HG02642 (cell line): ENCODE measurements at regions not wholly inside any gene's neighbourhood (a gene's known extent, or its start where the extent isn't known, plus 50 kb on each side); places are given as distances from the start of the nearest gene placed in this dataset.

Experiments
- ATAC-seq: cut with Tn5 transposase; IDR thresholded peaks from one replicate; pipeline ENCODE4 v1.9.1; 2021; ENCODE audit warnings: mild to moderate bottlenecking; ENCODE audit not compliant: unreplicated experiment, poor library complexity

DNA sequence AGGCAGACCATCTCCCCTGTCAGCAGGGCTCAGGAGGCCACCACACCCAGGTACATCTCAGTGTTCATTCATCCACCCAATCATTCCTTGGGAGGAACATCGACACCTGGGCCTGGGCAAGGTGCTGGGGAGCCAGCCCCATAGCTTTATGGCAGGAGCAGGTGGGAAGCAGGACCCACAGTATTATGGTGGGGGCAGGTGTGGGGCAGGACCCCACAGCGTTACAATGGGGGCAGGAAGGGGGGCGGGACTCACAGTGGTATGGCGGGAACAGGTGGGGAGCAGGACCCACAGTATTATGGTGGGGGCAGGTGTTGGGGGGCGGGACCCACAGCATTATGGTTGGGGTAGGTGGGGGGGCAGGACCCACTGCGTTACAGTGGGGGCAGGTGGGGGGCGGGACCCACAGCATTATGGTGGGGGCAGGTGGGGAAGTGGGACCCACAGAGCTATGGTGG is 128.9 kb upstream of the HS6ST1 start:
- ATAC-seq, result no peak

DNA sequence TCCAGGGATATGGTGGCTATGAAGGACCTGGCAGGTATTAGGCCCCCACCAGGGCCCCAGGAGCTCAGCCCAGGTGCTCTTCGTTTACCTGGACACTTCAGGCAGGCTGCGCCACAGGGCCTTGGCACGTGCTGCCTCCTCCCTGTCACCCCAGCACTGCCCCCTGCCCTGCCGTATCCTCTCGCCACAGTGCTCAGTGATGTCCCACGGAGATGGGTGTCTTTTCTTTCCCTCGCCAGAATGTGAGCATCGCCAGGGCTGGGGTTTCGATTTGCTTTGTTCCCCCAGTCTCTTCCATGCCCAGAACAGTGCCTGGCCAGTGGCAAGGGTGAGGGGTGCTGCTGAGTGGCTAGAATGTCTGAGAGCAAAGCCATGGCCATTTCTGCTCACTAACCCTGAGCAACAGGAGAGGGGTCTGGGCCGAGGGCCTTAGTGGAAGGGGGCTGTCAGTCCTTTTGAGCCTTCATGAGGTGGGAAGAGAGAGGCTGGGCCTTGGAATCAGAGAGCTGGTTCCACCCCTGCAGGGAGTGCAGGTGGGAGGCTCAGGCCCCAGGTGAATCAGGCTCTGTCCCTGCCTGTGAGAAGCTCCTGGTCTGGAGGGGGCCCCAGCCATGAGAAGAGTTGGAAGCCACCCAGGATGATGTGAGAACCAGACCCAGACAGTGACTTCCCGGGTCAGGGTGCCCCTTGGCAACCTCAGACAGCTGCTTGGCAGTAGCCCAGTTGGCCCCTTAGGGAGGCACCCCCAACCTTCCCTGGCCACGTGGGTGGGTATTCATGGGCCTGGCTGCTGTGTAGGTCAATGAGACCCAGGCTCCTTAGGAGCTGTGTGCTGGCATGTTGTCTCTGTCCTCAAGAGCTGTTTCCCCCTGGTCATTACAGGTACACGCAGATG is 129.9 kb upstream of the HS6ST1 start:
- ATAC-seq, result no peak

- ATAC-seq, result no peak
These were observed 130.8 kb upstream of the HS6ST1 start for GRCh38 chr2:128449226-128450061.

DNA sequence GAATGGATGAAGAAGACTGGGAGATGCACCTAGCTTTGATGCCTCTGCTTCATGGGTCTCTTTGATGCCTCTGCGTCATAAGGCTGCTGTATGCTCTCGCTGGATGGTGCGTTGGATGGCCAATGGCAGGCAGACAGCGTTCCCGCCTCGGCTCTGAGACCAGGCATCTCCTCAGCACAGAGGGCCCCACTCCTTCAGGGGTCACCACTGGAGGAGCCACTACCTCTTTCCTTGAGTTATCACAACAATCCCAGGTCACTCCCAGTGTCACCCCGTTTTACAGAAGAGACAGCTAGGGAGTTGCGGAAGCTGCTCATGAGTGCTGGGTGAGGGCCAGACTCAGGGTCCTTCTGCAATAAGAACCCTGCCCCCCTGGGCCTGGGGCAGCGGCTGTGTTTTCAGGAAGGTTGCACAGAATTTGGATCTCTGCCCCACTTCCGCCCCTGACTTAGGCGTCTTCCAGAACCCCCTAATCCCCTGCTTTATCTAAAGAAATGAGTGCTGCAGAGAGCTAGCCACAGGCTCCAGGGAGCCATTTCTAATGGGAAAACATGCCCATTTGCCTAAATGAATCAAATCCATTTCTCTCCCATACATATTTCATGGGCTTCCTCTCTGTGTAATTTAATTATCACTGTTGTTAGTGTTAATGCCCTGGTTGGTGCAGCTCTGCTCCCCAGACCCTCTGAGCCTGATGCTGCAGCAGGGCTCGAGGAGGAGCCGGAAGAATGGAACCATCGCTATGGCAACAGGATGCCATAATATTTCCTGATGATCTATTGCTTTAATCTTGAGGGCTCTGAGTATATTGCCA is 131.8 kb upstream of the HS6ST1 start:
- ATAC-seq, result no peak

GRCh38 chr2:128451084-128452023 is 132.7 kb upstream of the HS6ST1 start:
- ATAC-seq, result no peak

GRCh38 chr2:128452024-128452411 is 133.3 kb upstream of the HS6ST1 start:
- no peak for ATAC-seq

- ATAC-seq, result no peak
These were observed 134.2 kb upstream of the HS6ST1 start for GRCh38 chr2:128452536-128453530.

DNA sequence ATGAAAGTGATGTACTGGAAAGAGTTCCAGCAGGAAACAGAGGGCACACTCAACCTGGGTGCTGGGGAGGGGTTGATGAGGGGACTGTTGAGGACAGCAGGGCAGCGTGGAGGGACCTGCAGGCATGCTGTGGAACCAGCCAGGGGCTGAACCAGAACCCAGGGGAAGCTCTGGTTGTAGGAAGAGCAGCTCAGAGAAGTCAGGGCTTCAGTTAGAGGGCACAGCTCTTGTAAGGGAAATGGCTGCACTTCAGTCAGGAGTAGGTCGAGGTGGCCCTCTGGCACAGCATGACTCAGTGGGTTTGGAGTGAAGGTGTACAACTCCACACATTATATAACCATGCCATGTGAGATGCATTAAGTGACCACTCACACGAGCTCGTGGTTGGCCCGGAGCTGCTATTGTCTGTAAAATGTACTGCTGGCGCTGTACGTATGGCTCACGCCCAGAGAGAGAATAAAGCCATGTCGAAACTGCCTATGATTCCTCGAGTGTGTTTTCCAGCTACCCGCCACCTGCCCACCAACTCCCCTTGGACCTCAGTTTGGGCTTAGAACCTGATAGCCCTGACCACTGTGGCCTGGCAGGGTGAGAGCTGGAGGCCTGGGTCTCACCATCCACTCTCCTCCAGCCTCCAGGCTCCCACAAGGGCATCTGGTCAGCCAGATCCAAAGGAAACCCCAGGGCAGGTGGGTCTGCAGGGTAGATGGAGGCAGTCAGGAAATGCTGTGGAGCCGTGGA is 136.5 kb upstream of the HS6ST1 start:
- ATAC-seq, result no peak

DNA sequence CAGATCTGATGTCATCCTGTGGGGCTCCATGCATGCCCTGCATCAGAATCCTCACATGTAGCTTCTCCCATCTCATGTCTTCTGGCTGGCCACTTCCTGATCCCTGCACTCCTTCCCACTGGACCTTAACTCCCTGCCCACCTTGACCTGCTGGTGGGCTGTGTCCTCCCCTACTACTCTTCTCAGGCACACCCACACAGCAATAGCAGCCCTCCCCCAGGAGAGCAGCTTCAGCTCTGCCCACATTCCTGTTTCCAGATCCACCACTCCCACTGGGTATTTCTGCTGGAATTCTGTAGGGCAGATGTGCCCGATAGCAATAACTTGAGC is 137.0 kb upstream of the HS6ST1 start:
- ATAC-seq, result no peak

GRCh38 chr2:128456281-128456680 is 137.6 kb upstream of the HS6ST1 start:
- no peak for ATAC-seq

- no peak for ATAC-seq
These were observed 138.4 kb upstream of the HS6ST1 start for GRCh38 chr2:128457006-128457604.

DNA sequence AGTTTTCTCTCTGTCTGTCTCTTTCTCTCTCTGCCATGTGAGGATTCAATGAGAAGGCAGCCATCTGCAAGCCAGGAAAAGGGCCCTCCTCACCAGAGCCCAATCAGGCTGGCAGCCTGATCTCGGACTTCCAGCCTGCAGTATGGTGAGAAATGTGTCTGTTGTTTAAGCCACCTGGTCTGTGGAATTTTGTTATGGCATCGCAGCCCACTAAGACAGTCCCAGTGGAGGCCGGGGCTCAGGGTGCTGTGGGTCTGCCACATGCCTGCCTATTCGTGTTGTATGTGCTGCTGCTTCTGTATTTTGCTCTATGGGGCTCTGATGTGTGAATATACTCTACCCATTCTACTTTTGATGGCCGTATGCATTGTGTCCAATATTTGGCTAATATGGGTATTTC is 139.0 kb upstream of the HS6ST1 start:
- ATAC-seq, result no peak

GRCh38 chr2:128458505-128458904 is 139.8 kb upstream of the HS6ST1 start:
- no peak for ATAC-seq

DNA sequence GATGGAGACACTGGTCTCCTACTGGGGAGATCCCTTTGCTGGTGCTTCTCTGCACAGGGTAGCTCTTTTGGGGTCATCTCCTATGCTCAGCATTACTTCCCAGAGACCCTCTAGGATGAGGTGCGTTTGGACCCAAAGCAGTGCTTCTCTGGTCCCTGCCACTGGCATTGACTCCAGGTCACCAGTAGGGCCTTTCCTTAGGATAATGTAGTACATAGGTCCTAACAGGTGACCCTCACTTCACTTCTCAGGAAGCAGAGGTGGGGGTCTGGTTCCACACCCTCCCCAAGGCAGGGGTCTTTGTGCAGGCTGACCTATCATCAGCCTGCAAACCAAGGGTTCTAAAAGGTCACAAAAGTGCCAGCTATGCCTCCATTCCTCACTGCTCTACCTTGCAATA is 145.8 kb upstream of the HS6ST1 start:
- ATAC-seq, result no peak

GRCh38 chr2:128465246-128466170 is 146.8 kb upstream of the HS6ST1 start:
- no peak for ATAC-seq

- no peak for ATAC-seq
These were observed 147.7 kb upstream of the HS6ST1 start for GRCh38 chr2:128466376-128466775.
